Activated T-cell treated with anti-CD3 and anti-CD28 coated beads, Interleukin-2, amount 50 U/mL, for 24 hours (primary cell): ENCODE measurements at regions not wholly inside any gene's neighbourhood (a gene's known extent, or its start where the extent isn't known, plus 50 kb on each side); places are given as distances from the start of the nearest gene placed in this dataset.

ENCODE experiments used
- DNase-seq: peaks from one replicate; pipeline ENCODE4 v3.0.0-alpha.2; 2020
- H3K27ac Mint-ChIP-seq: 2 replicates; pipeline ENCODE4 v1.8.0; 2020; ENCODE audit warnings: mild to moderate bottlenecking, mixed read lengths
- H3K27me3 Mint-ChIP-seq: 2 replicates; pipeline ENCODE4 v1.8.0; 2020; ENCODE audit warnings: mixed read lengths
- H3K36me3 Mint-ChIP-seq: 2 replicates; pipeline ENCODE4 v1.8.0; 2020; ENCODE audit warnings: low read depth, mixed read lengths
- H3K4me1 Mint-ChIP-seq: 2 replicates; pipeline ENCODE4 v1.8.0; 2020; ENCODE audit warnings: low read depth, mixed read lengths
- H3K4me3 Mint-ChIP-seq: 2 replicates; pipeline ENCODE4 v1.8.0; 2020; ENCODE audit warnings: mild to moderate bottlenecking, moderate library complexity, mixed read lengths
- H3K9me3 Mint-ChIP-seq: 2 replicates; pipeline ENCODE4 v1.8.0; 2020; ENCODE audit warnings: mixed read lengths

GRCh38 chr3:41131224-41131623, 68.1 kb upstream of the CTNNB1 start:
- H3K4me3 Mint-ChIP-seq, result no peak overlapping the region
- peaks cover 8% of the 10 kb centered on the region for H3K9me3 Mint-ChIP-seq
- DNase-seq, result no peak
- H3K27me3 Mint-ChIP-seq, result no peaks in the 10 kb centered on the region
- H3K27ac Mint-ChIP-seq, result no peak overlapping the region
- H3K36me3 Mint-ChIP-seq, result peaks cover 2% of the 10 kb centered on the region
- H3K4me1 Mint-ChIP-seq, result no peaks in the 10 kb centered on the region

- Mint-ChIP-seq H3K27me3 (no peaks in the 10 kb centered on the region), H3K4me1 (peaks cover 8% of the 10 kb centered on the region), H3K4me3 (no peak overlapping the region), H3K27ac (no peak overlapping the region), H3K9me3 (no peaks in the 10 kb centered on the region), H3K36me3 (no peaks in the 10 kb centered on the region)
- no peak for DNase-seq
Measured at GRCh38 chr3:41137686-41138111, 61.6 kb upstream of the CTNNB1 start.

DNA sequence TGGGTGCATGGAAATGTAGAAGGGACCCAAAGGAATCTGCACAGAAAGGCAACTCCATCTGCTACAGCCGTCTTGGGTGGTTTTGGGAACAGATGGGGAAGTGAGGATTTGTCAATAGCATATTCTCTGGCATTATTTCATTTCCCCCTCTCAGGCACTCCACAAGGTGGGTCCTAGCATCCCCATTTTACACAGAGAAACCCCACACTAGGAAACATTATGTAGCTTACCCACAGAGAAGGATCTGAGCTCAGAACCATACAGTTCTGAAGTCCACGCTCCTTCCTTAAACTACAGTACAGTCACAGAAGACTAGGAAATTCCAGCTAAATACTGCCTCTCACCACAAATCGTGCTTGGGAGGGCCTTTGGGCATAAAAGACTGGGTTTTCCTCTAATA, 61.2 kb upstream of the CTNNB1 start:
- Mint-ChIP-seq H3K27me3 (no peaks in the 10 kb centered on the region), H3K27ac (no peak overlapping the region), H3K4me3 (no peak overlapping the region), H3K36me3 (no peaks in the 10 kb centered on the region), H3K9me3 (no peaks in the 10 kb centered on the region), H3K4me1 (peaks cover 8% of the 10 kb centered on the region)
- DNase-seq, result no peak

GRCh38 chr3:41138601-41139000, 60.7 kb upstream of the CTNNB1 start:
- Mint-ChIP-seq H3K4me1 (peaks cover 8% of the 10 kb centered on the region), H3K27ac (no peak overlapping the region), H3K27me3 (no peaks in the 10 kb centered on the region), H3K4me3 (no peak overlapping the region), H3K9me3 (no peaks in the 10 kb centered on the region), H3K36me3 (no peaks in the 10 kb centered on the region)
- DNase-seq, result no peak

GRCh38 chr3:41140242-41140641, 59.1 kb upstream of the CTNNB1 start:
- no peaks in the 10 kb centered on the region for H3K9me3 Mint-ChIP-seq
- H3K36me3 Mint-ChIP-seq, result no peaks in the 10 kb centered on the region
- no peak overlapping the region for H3K4me3 Mint-ChIP-seq
- no peak for DNase-seq
- no peak overlapping the region for H3K27ac Mint-ChIP-seq
- peaks cover 8% of the 10 kb centered on the region for H3K4me1 Mint-ChIP-seq
- no peaks in the 10 kb centered on the region for H3K27me3 Mint-ChIP-seq

DNA sequence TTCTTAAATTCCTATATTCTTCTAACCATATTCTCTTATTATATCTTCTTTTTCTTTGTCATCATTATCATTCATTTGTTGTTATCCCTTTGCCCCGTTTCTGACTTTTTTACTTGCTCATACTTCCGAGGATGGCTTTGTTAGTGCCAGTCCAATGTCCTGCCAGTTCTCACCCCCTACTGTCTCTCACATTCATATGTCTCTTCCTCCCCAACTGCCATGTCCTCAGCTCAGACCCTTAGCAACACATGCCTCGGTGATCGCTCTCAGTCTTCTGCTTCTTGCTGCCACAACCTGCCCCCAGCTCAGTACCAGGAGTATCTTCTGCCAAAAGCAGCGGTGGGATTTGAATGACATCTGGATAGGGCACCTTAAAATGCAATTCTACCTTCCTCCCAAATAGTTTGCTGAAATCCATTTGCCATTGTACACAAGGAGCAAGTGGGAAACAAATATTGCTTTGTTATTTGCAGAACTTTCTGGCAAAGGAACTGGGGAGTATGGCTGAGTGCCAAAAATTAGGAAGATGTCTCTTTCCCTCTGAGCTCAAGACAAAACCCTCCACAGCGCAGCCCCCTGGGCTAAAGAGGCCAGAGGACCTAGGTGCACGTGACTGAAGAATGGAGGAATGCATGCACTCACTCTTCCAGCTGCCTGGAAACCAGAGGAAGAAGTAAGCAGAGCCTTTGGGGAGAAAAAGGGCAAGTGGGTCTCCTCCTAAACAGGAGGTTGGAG, 57.7 kb upstream of the CTNNB1 start:
- Mint-ChIP-seq H3K4me1 (peaks cover 8% of the 10 kb centered on the region), H3K9me3 (peaks cover 7% of the 10 kb centered on the region), H3K27ac (no peak overlapping the region), H3K4me3 (no peak overlapping the region), H3K36me3 (no peaks in the 10 kb centered on the region), H3K27me3 (no peaks in the 10 kb centered on the region)
- DNase-seq, result no peak

GRCh38 chr3:41143421-41144031, 55.8 kb upstream of the CTNNB1 start:
- no peak overlapping the region for H3K27ac Mint-ChIP-seq
- H3K27me3 Mint-ChIP-seq, result no peaks in the 10 kb centered on the region
- H3K4me1 Mint-ChIP-seq, result peaks cover 7% of the 10 kb centered on the region
- no peak for DNase-seq
- no peak overlapping the region for H3K4me3 Mint-ChIP-seq
- H3K36me3 Mint-ChIP-seq, result no peaks in the 10 kb centered on the region
- peaks cover 11% of the 10 kb centered on the region for H3K9me3 Mint-ChIP-seq

- Mint-ChIP-seq H3K27ac (no peak overlapping the region), H3K36me3 (no peaks in the 10 kb centered on the region), H3K9me3 (peaks cover 11% of the 10 kb centered on the region), H3K4me3 (no peak overlapping the region), H3K27me3 (no peaks in the 10 kb centered on the region), H3K4me1 (no peaks in the 10 kb centered on the region)
- DNase-seq, result no peak
Measured at GRCh38 chr3:41144631-41145030, 54.7 kb upstream of the CTNNB1 start.

GRCh38 chr3:41148478-41148877, 50.8 kb upstream of the CTNNB1 start:
- no peak overlapping the region for H3K27ac Mint-ChIP-seq
- H3K4me3 Mint-ChIP-seq, result no peak overlapping the region
- H3K4me1 Mint-ChIP-seq, result no peaks in the 10 kb centered on the region
- H3K36me3 Mint-ChIP-seq, result no peaks in the 10 kb centered on the region
- no peak for DNase-seq
- peaks cover 11% of the 10 kb centered on the region for H3K9me3 Mint-ChIP-seq
- no peaks in the 10 kb centered on the region for H3K27me3 Mint-ChIP-seq

- no peaks in the 10 kb centered on the region for H3K4me1 Mint-ChIP-seq
- H3K4me3 Mint-ChIP-seq, result no peak overlapping the region
- DNase-seq, result no peak
- no peak overlapping the region for H3K27ac Mint-ChIP-seq
- H3K27me3 Mint-ChIP-seq, result no peaks in the 10 kb centered on the region
- H3K9me3 Mint-ChIP-seq, result peaks cover 11% of the 10 kb centered on the region
- no peaks in the 10 kb centered on the region for H3K36me3 Mint-ChIP-seq
Measured at GRCh38 chr3:41148901-41149300, 50.4 kb upstream of the CTNNB1 start.
